Vagina (tissue), 2 donors: ENCODE measurements at regions not wholly inside any gene's neighbourhood (a gene's known extent, or its start where the extent isn't known, plus 50 kb on each side); places are given as distances from the start of the nearest gene placed in this dataset.

Experiments
- DNase-seq, 2 donors: peaks; one replicate each; pipeline ENCODE4 v3.0.0-alpha.2; 2017; ENCODE audit errors: extremely low spot score in 2 of 2
- H3K27ac ChIP-seq: fragments of 200-600 bp; sonication (generic); one replicate; pipeline ENCODE4 v1.5.1; 2019
- H3K27me3 ChIP-seq: fragments of 200-600 bp; sonication (generic); one replicate; pipeline ENCODE4 v1.5.1; 2019
- H3K36me3 ChIP-seq, 2 donors: fragments of 200-600 bp; sonication (generic); one replicate each; pipeline ENCODE4 v1.5.1; 2017 to 2019
- H3K4me1 ChIP-seq: fragments of 200-600 bp; sonication (generic); one replicate; pipeline ENCODE4 v1.5.1; 2019
- H3K4me3 ChIP-seq, 2 donors: fragments of 200-600 bp; sonication (generic); 1 replicate in 1 of 2; 2 replicates in 1 of 2; pipeline ENCODE4 v1.5.1; 2016 to 2019
- H3K9me3 ChIP-seq: fragments of 200-600 bp; sonication (generic); one replicate; pipeline ENCODE4 v1.5.1; 2019
- POLR2A ChIP-seq, 2 donors: fragments of 450-650 bp; IDR thresholded peaks; one replicate each; pipeline ENCODE4 v1.6.1; 2017; ENCODE audit warnings: antibody characterized with exemption in 2 of 2, mild to moderate bottlenecking in 2 of 2, moderate library complexity in 2 of 2
- POLR2AphosphoS5 ChIP-seq, 2 donors: sonication (generic); formaldehyde crosslinking; IDR thresholded peaks; one replicate each; pipeline ENCODE4 v1.9.0; 2017; ENCODE audit warnings: antibody characterized with exemption in 2 of 2, mild to moderate bottlenecking in 2 of 2, low read depth in 1 of 2; ENCODE audit not compliant: insufficient read depth in 1 of 2
- intact Hi-C: fragments of 100-400 bp; cut with DNase I; formaldehyde crosslinking; loops from one replicate; pipeline ENCODE4 v1.15.1; 2023
- TF ChIP-seq, protein P1 (sequence below), 3 experiments: fragments of 450-650 bp in 2 of 3; fragments of 200-600 bp in 1 of 3; sonication (generic) in 1 of 3; IDR thresholded peaks; one replicate each; pipeline ENCODE4 v1.5.1; 2017 to 2019; ENCODE audit warnings: antibody characterized with exemption in 3 of 3, mild to moderate bottlenecking in 2 of 3, moderate library complexity in 2 of 3

DNA sequence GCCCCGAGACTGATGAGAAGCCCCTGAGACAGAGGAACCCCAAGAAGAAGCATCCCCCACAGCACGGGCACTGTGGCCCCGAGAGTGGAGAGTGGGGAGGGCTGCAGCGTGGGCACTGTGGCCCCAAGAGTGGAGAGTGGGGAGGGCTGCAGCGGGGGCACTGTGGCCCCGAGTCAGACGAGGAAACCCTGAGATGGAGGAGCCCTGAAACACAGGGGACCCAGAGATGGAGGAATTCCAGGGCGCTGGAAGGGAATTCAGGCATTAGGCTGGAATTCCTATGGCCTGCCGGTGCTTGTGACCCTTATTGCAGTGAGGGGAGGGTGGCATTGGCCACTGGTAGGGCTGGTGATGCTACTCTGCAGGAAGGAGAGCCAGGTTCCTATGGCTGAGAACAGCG lies 168.6 kb upstream of the SHH start:
- Histone ChIP-seq H3K36me3 (no peaks in the 10 kb centered on the region), H3K4me3 (no peak overlapping the region), H3K27ac (no peak overlapping the region), H3K4me1 (no peaks in the 10 kb centered on the region), H3K27me3 (no peaks in the 10 kb centered on the region), H3K9me3 (no peaks in the 10 kb centered on the region)
- intact Hi-C loops: no loop called here
- TF ChIP-seq POLR2A (IDR thresholded peaks at IDR 0.05) (no peak), POLR2AphosphoS5 (IDR thresholded peaks at IDR 0.05; ENCODE audit: insufficient read depth in 1 of 2, low read depth in 1 of 2) (no peak)
- TF ChIP-seq, protein P1, sequence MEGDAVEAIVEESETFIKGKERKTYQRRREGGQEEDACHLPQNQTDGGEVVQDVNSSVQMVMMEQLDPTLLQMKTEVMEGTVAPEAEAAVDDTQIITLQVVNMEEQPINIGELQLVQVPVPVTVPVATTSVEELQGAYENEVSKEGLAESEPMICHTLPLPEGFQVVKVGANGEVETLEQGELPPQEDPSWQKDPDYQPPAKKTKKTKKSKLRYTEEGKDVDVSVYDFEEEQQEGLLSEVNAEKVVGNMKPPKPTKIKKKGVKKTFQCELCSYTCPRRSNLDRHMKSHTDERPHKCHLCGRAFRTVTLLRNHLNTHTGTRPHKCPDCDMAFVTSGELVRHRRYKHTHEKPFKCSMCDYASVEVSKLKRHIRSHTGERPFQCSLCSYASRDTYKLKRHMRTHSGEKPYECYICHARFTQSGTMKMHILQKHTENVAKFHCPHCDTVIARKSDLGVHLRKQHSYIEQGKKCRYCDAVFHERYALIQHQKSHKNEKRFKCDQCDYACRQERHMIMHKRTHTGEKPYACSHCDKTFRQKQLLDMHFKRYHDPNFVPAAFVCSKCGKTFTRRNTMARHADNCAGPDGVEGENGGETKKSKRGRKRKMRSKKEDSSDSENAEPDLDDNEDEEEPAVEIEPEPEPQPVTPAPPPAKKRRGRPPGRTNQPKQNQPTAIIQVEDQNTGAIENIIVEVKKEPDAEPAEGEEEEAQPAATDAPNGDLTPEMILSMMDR (IDR thresholded peaks at IDR 0.05): no peak
- DNase-seq: no peak

DNA sequence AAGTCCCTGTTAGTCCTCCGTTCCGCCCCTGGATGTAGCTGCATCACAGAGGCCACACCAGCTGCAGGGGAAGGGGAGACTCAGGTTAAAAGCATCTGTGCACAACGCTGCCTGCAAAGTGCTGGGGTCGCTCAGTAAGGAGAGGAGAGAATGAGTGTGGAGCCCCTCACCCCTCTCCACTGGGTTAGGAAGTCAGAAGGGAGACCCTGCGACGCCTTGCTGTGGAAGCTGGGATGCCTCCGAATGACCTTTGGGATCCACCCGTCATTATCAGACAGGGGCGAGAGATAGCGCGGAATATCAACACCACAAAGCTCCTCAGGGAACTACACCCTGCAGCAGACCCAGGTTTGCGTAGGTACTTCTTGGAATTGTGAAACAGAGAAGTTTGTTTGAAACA lies 167.7 kb upstream of the SHH start:
- TF ChIP-seq, protein P1 (IDR thresholded peaks at IDR 0.05): no peak
- TF ChIP-seq POLR2A (IDR thresholded peaks at IDR 0.05) (no peak), POLR2AphosphoS5 (IDR thresholded peaks at IDR 0.05; ENCODE audit: insufficient read depth in 1 of 2, low read depth in 1 of 2) (no peak)
- Histone ChIP-seq H3K36me3 (no peaks in the 10 kb centered on the region), H3K27ac (no peak overlapping the region), H3K4me3 (no peak overlapping the region), H3K27me3 (no peaks in the 10 kb centered on the region), H3K9me3 (no peaks in the 10 kb centered on the region), H3K4me1 (no peaks in the 10 kb centered on the region)
- intact Hi-C loops: no loop called here
- DNase-seq: no peak

DNA sequence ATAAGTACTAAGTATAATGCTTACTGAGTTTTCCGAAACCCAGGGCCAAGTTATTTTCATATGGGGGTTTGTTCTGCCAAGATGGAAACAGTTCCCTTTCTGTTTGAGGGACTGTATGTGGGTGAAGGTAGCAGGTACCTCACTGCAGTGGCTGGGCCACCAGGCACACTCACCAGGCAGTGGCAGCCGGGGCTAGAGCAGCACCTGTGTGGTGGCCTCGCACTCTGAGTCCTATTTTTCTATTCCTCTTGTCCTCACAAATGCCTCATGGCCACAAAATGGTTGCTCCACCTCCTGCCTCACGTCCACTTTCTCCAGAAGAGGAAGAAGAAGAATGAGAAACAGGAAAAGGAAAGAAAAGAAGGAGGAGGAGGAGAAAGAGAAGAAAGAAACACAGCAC lies 167.3 kb upstream of the SHH start:
- no peaks in the 10 kb centered on the region for H3K27me3 ChIP-seq

DNA sequence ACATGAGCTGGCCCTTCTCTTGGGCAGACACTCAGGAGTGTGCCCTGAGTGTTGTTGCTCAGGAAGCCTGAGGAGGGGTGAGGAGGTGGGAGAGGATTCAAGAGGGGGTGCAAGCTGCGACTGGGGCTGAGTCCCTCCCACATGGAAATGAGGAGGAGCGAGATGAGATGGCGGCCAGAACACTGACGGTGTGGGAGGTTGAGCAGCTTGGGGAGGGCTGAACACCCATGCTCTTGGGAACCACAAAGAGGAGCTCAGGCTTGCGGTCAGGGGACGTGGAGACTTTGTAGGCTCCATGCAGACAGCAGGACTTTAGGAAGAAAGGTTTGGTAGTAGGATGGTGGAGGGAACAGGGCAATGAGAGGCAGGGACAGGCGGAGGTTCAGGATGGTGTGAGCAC lies 163.2 kb upstream of the SHH start:
- no peaks in the 10 kb centered on the region for H3K4me1 ChIP-seq
- no peaks in the 10 kb centered on the region for H3K9me3 ChIP-seq
- TF ChIP-seq, protein P1 (IDR thresholded peaks at IDR 0.05): no peak
- no peak for TF ChIP-seq POLR2A (IDR thresholded peaks at IDR 0.05)
- no peak for TF ChIP-seq POLR2AphosphoS5 (IDR thresholded peaks at IDR 0.05; ENCODE audit: insufficient read depth in 1 of 2, low read depth in 1 of 2)
- intact Hi-C loops: no loop called here
- H3K27ac ChIP-seq: no peak overlapping the region
- no peaks in the 10 kb centered on the region for H3K27me3 ChIP-seq
- H3K36me3 ChIP-seq: no peaks in the 10 kb centered on the region
- no peak overlapping the region for H3K4me3 ChIP-seq
- DNase-seq: no peak

More for the DNA sequence above, 167.3 kb upstream of the SHH start:
- intact Hi-C loops: no loop called here
- no peak overlapping the region for H3K27ac ChIP-seq
- no peaks in the 10 kb centered on the region for H3K4me1 ChIP-seq
- no peak overlapping the region for H3K4me3 ChIP-seq
- H3K36me3 ChIP-seq: no peaks in the 10 kb centered on the region
- TF ChIP-seq, protein P1 (IDR thresholded peaks at IDR 0.05): no peak
- TF ChIP-seq POLR2A (IDR thresholded peaks at IDR 0.05): no peak
- no peak for TF ChIP-seq POLR2AphosphoS5 (IDR thresholded peaks at IDR 0.05; ENCODE audit: insufficient read depth in 1 of 2, low read depth in 1 of 2)
- DNase-seq: no peak
- no peaks in the 10 kb centered on the region for H3K9me3 ChIP-seq

DNA sequence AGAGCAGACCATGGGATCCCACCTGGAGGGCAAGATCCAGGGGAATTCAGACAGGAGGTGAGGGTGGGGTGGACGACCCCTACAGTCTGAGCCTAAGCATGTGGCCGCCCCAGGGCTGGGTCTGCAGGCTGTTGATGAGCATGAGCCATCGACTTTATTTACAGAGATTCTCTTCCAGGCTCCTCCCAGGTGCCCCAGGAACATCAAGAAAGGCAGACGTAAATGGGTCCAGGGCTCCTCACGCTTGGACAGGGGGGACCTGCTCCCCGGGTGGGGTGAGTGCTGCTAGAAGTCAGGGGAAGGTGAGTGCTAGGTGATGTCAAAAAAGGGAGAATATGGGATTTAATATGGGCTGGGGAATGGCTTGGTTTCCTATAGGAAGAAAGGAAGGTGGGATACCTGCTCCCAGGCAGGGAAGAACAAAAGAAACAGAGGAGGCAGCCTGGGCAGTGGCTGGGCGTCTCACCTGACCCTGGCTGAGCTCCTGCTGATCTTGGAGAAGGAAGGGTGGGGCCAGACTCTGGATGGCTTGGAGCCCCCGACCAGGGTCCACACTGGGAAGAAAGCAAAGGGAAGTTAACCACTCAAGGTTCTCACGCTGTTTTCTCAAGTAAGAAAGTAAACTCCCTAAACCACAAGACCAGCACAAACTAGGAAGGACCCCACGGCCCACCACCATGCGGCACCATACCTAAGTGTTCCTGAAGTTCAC lies 162.1 kb upstream of the SHH start:
- intact Hi-C loops: no loop called here
- no peaks in the 10 kb centered on the region for H3K9me3 ChIP-seq
- no peaks in the 10 kb centered on the region for H3K4me1 ChIP-seq

More for the DNA sequence above, 162.1 kb upstream of the SHH start:
- Histone ChIP-seq H3K27me3 (no peaks in the 10 kb centered on the region), H3K4me3 (no peak overlapping the region), H3K27ac (no peak overlapping the region), H3K36me3 (no peaks in the 10 kb centered on the region)
- DNase-seq: peak in 1 of 2 donors; percentile 88
- TF ChIP-seq POLR2AphosphoS5 (IDR thresholded peaks at IDR 0.05; ENCODE audit: insufficient read depth in 1 of 2, low read depth in 1 of 2): no peak
- TF ChIP-seq, protein P1 (IDR thresholded peaks at IDR 0.05): no peak
- no peak for TF ChIP-seq POLR2A (IDR thresholded peaks at IDR 0.05)
